Glutamatergic neuron (in vitro differentiated cells): ENCODE measurements at regions not wholly inside any gene's neighbourhood (a gene's known extent, or its start where the extent isn't known, plus 50 kb on each side); places are given as distances from the start of the nearest gene placed in this dataset.
"Not testable (repeated sequence)": the region's sequence is repeated elsewhere in the genome, so short reads cannot be mapped to it uniquely, and the experiment has no call there.

Source experiments
- DNase-seq: peaks from one replicate; pipeline ENCODE4 v3.0.0; 2022
- H3K27ac Mint-ChIP-seq: one replicate; pipeline ENCODE4 v1.8.0; 2020; ENCODE audit warnings: mild to moderate bottlenecking, mixed read lengths, inconsistent platforms; ENCODE audit not compliant: unreplicated experiment
- H3K27me3 Mint-ChIP-seq: one replicate; pipeline ENCODE4 v1.8.0; 2020; ENCODE audit warnings: mild to moderate bottlenecking, moderate library complexity, mixed read lengths, inconsistent platforms; ENCODE audit not compliant: unreplicated experiment
- H3K36me3 Mint-ChIP-seq: one replicate; pipeline ENCODE4 v1.8.0; 2020; ENCODE audit warnings: mild to moderate bottlenecking, mixed read lengths, inconsistent platforms; ENCODE audit not compliant: unreplicated experiment
- H3K4me1 Mint-ChIP-seq: one replicate; pipeline ENCODE4 v1.8.0; 2020; ENCODE audit warnings: mild to moderate bottlenecking, low read depth, mixed read lengths, inconsistent platforms; ENCODE audit not compliant: unreplicated experiment
- H3K4me3 Mint-ChIP-seq: one replicate; pipeline ENCODE4 v1.8.0; 2020; ENCODE audit warnings: mild to moderate bottlenecking, mixed read lengths, inconsistent platforms; ENCODE audit not compliant: unreplicated experiment
- H3K9me3 Mint-ChIP-seq: one replicate; pipeline ENCODE4 v1.8.0; 2020; ENCODE audit warnings: mild to moderate bottlenecking, moderate library complexity, mixed read lengths, inconsistent platforms; ENCODE audit not compliant: unreplicated experiment
- TF ChIP-seq, protein P1 (sequence below): fragments of 200-600 bp; sonication (generic); IDR thresholded peaks from one replicate; pipeline ENCODE4 v1.5.0; 2021; ENCODE audit not compliant: partially characterized antibody, unreplicated experiment

DNA sequence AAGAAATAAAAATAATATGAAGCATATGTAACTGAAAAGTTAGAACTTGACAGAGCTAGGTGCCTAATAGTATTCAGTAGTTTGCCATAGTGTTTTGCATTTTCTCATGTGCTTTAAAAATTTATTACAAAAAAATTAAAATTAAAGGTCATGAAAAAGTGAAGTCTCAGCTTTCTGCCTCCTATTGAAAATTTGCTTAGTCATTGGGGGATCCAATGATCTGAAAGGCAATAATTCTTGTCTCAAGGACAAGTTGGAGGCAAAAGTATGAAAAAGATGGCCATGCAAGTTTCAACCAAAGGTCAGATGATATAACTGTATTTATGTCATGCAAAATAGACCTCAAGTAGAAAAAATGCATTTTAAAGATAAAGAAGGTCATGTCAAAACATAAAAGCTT lies 140.7 kb downstream of the DUSP10 start:
- no peaks in the 10 kb centered on the region for H3K4me1 Mint-ChIP-seq
- no peak for DNase-seq
- no peak overlapping the region for H3K27ac Mint-ChIP-seq
- H3K27me3 Mint-ChIP-seq: peaks cover 3% of the 10 kb centered on the region
- H3K4me3 Mint-ChIP-seq: no peak overlapping the region
- H3K36me3 Mint-ChIP-seq: no peaks in the 10 kb centered on the region
- TF ChIP-seq, protein P1, sequence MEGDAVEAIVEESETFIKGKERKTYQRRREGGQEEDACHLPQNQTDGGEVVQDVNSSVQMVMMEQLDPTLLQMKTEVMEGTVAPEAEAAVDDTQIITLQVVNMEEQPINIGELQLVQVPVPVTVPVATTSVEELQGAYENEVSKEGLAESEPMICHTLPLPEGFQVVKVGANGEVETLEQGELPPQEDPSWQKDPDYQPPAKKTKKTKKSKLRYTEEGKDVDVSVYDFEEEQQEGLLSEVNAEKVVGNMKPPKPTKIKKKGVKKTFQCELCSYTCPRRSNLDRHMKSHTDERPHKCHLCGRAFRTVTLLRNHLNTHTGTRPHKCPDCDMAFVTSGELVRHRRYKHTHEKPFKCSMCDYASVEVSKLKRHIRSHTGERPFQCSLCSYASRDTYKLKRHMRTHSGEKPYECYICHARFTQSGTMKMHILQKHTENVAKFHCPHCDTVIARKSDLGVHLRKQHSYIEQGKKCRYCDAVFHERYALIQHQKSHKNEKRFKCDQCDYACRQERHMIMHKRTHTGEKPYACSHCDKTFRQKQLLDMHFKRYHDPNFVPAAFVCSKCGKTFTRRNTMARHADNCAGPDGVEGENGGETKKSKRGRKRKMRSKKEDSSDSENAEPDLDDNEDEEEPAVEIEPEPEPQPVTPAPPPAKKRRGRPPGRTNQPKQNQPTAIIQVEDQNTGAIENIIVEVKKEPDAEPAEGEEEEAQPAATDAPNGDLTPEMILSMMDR: no peak
- no peaks in the 10 kb centered on the region for H3K9me3 Mint-ChIP-seq

DNA sequence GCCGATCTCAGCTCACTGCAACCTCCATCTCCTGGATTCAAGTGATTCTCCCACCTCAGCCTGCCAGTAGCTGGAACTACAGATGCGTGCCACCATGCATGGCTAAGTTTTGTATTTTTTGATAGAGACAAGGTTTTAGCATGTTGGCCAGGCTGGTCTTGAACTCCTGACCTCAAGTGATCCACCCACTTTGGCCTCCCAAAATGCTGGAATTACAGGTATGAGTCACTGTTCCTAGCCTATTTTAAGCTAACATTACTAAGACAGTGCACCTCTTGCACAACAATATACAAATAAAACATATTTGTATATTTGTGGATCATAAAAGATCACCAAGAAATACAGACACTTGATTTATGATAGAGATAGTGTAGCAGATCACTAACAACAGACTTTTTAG lies 139.1 kb downstream of the DUSP10 start:
- no peak for DNase-seq
- Mint-ChIP-seq H3K27ac (no peak overlapping the region), H3K9me3 (no peaks in the 10 kb centered on the region), H3K27me3 (peaks cover 3% of the 10 kb centered on the region), H3K4me3 (no peak overlapping the region), H3K4me1 (no peaks in the 10 kb centered on the region), H3K36me3 (no peaks in the 10 kb centered on the region)
- TF ChIP-seq, protein P1: no peak

DNA sequence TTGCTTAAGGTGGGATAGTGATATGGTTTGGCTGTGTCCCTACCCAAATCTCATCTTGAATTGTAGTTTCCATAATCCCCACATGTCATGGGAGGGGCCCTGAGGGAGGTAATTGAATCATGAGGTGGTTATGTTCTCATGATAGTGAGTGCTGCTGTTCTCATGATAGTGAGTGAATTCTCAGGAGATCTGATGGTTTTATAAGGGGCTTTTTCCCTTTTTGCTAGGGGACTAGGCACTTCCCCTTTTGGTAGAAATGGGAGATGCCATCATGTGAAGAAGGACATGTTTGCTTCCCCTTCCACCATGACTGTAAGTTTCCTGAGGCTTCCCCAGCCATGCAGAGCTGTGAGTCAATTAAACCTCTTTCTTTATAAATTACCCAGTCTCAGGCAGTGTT lies 137.5 kb downstream of the DUSP10 start:
- H3K9me3 Mint-ChIP-seq: not testable (repeated sequence)

DNA sequence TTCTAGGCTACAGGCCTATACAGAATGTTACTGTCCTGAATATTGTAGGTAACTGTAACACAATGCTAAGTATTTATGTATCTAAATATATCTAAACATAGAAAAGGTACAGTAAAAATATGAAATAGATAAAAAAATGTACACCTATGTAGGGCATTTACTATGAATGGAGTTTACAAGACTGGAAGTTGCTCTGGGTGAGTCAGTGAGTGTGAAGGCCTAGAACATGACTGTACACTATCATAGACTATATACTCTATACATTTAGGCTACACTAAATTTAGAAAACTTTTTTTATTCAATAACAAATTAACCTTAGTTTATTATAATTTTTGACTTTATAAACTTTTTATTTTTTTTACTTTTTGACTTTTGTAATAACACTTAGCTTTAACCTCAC lies 136.9 kb downstream of the DUSP10 start:
- no peak for DNase-seq
- H3K27me3 Mint-ChIP-seq: no peaks in the 10 kb centered on the region
- TF ChIP-seq, protein P1: no peak
- no peaks in the 10 kb centered on the region for H3K36me3 Mint-ChIP-seq
- no peak overlapping the region for H3K4me3 Mint-ChIP-seq
- H3K27ac Mint-ChIP-seq: no peak overlapping the region
- no peaks in the 10 kb centered on the region for H3K9me3 Mint-ChIP-seq
- no peaks in the 10 kb centered on the region for H3K4me1 Mint-ChIP-seq

More for the DNA sequence above, 137.5 kb downstream of the DUSP10 start:
- DNase-seq, H3K4me1 Mint-ChIP-seq, H3K4me3 Mint-ChIP-seq, H3K27ac Mint-ChIP-seq, H3K36me3 Mint-ChIP-seq, H3K27me3 Mint-ChIP-seq: not testable (repeated sequence)

DNA sequence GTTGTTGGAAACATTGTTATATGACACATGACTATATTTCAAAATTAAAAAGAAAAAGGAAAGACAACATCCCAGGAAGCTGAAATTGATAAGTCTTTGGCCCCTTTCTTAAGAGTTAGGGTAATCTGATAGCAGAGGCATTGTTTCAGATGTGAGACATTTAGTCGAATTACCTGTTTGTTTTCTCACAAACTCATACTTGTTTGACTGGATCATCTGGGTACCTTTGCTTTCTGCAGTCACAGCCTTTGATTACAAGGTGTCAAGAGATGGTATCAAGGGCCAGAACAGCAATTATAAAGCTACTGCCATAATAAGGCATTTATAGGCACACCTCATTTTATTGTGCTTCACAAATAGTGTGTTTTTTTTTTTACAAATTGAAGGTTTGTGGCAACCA lies 136.3 kb downstream of the DUSP10 start:
- H3K9me3 Mint-ChIP-seq: no peaks in the 10 kb centered on the region
- no peak for DNase-seq
- H3K4me1 Mint-ChIP-seq: no peaks in the 10 kb centered on the region
- H3K36me3 Mint-ChIP-seq: no peaks in the 10 kb centered on the region
- no peak overlapping the region for H3K4me3 Mint-ChIP-seq
- TF ChIP-seq, protein P1: no peak
- H3K27me3 Mint-ChIP-seq: no peaks in the 10 kb centered on the region
- H3K27ac Mint-ChIP-seq: no peak overlapping the region

DNA sequence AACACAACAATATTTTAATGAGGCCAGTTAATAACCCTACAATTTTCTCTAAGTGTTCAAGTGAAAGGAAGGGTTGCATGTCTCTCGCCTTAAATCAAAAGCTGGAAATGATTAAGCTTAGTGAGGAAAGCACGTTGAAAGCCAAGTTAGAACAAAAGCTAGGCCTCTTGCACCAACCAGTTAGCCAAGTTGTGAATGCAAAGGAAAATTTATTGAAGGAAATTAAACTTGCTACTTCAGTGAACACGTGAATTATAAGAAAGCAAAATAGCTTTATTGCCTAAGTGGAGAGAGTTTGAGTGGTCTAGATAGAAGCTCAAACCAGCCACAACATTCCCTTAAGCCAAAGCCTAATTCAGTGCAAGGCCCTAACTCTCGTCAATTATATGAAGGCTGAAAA lies 135.6 kb downstream of the DUSP10 start:
- no peaks in the 10 kb centered on the region for H3K36me3 Mint-ChIP-seq
- TF ChIP-seq, protein P1: no peak
- no peak overlapping the region for H3K27ac Mint-ChIP-seq
- H3K4me1 Mint-ChIP-seq: no peaks in the 10 kb centered on the region
- DNase-seq: no peak
- H3K4me3 Mint-ChIP-seq: no peak overlapping the region
- no peaks in the 10 kb centered on the region for H3K9me3 Mint-ChIP-seq
- H3K27me3 Mint-ChIP-seq: no peaks in the 10 kb centered on the region
